ENCODE measurements at regions not wholly inside any gene's neighbourhood (a gene's known extent, or its start where the extent isn't known, plus 50 kb on each side); places are given as distances from the start of the nearest gene placed in this dataset.

DNA sequence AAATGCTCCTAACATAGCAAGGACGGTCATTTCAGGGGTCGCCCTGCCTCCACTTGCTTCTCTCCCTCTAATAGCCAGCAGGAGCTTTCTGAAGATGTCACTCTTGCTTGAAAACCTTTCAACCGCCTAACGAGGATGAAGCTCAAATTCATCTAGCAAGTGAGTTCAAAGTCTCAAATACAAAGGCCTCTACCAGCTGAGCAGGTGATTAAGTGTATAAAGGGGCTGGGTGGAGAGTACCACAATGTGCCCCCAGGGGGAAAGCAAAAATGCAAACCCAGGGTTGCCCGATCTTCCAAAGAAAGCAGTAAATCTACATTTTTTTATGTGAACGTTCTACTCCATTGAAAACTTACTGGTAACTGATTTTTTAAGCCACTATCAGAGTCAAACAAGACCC lies 50.4 kb upstream of the GRIP2 start:
- no peak for DNase-seq

DNA sequence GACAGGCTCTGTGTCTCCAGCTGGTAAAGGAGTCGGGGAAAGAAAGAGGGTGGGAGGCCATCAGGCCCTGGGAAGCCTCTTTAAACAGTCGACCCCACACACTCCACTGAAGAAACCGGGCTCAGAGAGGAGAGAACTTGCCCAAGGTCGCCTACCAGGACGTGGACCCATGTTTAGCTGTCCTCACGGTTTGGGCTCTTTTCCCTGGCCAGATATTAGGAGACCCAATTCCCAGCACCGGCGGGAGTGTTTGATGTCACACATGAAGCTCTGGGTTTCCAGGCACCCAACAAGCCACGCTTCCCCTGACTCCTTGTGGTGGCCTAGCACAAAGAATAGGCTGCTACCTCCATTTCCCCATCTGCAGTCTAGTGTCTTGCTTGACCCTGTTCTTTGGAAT lies 52.2 kb upstream of the GRIP2 start:
- no peak for DNase-seq

DNA sequence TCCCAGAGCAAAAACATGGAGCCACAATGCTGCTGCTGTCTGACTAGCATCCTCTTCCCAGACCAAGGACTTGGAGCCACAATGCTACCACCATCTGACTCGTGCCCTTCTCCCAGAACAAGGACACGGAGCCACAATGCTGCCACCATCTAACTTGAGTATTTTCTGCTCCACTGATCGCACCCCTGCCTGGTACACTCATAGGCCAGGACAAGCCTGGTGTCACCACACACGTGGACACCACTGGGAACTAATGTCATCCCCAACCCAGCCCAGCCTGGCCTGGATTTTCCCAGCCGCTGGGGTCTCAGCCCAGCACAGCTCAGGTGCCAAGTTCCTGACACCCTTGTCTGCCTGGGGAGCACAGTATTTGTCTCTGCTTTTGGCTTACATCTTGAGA lies 52.7 kb upstream of the GRIP2 start:
- no peak for DNase-seq

DNA sequence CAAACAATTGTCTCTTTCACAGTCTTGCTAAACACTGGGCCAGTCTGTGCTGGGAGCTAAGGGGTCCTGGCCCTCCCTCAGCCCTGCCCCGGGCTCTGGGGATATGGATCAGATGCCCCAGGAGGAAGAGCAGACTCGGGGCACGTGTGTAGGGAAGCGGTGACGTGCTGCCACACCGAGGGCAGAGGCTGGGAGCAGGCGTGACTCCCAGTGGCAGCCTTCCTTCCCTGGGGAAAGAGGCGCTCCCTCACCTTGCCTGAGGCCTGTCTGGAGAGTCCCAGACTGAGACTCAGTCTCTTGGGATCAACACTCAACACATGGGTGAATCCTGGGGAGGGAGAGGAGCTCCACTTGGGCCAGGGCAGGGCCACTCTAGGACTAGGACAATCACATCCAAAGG lies 54.1 kb upstream of the GRIP2 start:
- no peak for DNase-seq

DNA sequence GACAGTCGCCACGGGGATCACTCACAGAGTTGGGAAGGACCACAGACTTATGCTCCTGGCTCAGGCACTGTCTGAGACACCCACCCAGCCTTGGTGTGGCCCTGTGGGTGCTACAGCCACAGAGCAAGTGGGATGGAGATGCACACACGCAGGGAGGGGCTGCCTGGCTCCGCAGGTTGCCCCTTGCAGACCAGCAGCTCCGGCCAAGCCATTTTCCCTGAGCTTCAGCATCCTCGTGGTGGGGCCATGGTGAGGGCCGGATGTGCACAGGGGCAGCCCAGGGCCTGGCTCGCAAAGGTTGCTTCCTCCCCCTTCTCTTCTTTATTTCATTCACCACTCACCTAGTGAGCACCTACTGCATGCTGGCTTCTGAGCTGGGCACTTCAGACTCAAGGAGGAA lies 55.4 kb upstream of the GRIP2 start:
- no peak for DNase-seq

DNA sequence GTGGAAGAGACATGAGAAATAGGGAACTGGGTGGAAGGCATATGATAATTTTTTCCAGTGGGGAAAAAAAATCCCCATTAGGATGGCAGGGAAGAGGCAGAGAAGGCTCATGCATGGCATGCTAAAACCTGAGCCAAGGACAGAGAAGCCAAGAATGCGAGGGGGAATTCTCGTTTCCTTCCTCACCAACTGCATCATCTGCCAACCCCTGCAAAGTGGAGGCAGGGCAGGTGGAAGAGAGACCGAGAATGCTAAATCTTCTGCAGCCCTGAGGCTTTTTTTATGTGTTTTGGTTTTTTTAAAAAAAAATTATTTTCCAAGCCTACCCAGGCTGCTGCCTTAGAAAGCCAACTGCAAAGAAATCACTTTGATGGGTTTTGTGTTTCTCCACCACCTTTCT lies 54.3 kb upstream of the CCDC174 start:
- DNase-seq: no peak

DNA sequence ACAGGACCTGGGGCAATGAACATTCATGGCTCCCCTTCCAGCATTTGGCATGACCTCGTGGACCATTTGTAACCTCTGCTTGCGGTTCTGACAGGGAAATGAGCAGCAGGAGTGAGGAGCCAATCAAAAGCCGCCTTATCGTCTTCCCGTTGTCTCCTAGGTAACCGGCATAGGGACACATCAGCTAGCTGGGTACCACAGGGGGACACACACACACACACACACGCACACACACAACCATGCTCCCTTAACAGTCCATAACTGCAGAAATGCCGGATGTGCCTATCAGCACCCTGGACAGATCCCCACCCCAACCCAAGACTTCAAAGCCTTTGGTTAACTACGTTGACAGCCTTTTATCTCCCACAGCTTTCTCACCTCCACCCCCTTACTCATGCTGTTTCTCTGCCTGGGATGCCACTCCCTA lies 53.4 kb upstream of the CCDC174 start:
- DNase-seq: peak; percentile 44

DNA sequence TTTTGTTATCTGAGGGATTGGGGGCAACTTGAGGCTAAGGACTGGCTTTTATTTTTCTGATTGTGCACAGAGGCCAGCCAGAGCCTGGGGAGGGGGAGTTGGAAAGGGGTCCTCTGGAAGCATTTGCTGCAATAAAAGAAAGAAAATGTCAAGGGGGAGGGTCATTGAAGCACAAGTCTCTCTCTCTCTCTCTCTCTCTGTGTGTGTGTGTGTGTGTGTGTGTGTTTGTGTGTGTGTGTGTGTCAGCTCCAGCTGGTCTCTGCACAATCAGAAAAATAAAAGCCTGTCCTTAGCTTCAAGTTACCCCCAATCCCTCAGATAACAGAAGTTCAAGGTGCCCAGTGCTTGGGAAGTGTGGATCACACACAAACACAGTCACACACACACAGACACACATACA lies 52.1 kb upstream of the CCDC174 start:
- no peak for DNase-seq

DNA sequence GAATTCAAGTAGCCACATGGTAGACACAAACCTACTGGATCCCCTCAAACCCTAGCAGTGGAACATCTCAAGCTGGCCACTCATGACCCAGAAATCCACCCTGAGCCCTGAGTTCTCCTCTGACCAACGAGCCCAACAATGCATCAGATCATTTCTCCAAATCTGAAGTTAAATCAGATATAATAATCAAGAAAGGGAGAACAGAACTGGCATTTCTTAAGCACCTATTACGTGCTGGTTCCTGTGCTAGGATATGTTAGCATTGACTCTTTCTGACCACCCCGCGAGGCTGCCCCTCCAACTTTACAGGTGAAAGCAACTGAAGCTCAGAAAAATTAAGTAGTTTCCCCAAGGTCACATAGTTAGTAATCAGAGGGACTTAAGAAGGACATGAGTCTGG lies 51.5 kb upstream of the CCDC174 start:
- no peak for DNase-seq

DNA sequence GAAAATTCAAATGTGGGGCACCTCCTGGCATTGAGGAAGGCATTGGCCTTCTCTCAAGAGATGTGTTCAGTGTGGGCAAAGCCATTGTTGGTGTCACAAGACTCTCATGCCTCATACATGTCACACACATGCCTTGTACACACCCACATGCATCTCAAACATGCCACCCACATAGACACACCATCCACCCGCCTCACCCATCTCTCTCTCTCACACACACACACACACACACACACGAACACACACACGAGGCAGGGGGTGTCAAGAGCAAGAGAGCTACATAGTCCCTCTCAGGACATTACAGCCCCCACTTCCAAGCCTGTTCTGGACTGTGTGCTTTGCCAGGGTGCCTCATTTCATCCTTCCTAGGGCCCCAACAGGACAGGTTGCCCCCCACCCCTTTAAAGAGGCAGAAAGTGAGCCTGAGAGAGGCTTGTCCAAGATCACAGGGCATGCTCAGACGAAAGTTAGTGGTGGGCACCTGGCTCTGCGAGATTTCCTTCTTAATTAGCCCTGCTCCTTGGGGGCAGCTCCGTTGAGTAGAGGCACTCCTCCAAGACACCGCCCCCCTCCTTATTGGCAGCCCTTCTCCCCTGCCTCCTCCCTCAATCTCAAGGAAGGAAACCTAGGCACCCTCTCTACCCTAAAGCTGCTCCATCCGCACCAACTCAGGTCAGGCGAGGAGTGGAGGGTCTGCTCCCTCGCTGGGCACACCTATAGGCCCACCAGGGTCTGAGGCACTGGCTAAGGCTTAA lies 50.5 kb upstream of the CCDC174 start:
- DNase-seq: no peak

DNA sequence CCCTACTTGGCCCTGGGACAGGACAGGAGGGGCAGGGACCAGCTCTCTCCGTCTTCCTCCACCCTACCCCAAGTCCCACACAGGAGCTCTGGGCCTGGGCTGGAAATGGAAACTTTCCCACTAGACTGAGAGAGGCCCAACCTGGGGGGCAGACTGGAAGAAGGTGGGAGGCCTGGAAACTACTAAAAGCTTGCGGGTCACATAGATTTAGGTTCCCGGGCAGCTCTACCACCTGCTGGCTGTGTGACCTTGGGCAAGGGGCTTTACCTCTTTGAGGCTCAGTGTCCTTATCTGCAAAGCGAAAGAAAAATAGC lies 49.9 kb upstream of the CCDC174 start:
- DNase-seq: no peak
